K562 (cell line): ENCODE measurements at regions not wholly inside any gene's neighbourhood (a gene's known extent, or its start where the extent isn't known, plus 50 kb on each side); places are given as distances from the start of the nearest gene placed in this dataset.

Experiments used
- ATAC-seq: fragments of 200-7000 bp; cut with Tn5 transposase; 3 replicates; pipeline ENCODE4 v1.9.1; 2020; ENCODE audit warnings: moderate library complexity
- BruUV-seq: library from RNA; stranded (reverse); fragments of 400-500 nt; replicated peaks from 2 replicates; lab custom pipeline; 2021; lab: Mats Ljungman, UMichigan
- CTCF ChIA-PET: fragments of 300-600 bp; formaldehyde crosslinking; extraction: SDS; loops from one replicate; lab custom pipeline; 2021; ENCODE audit warnings: low intra/inter-chr PET ratio; lab: Yijun Ruan, JAX
- POLR2A ChIA-PET: fragments of 300-600, 350-650 bp; sonication (Branson Sonifier 250); formaldehyde crosslinking; extraction: SDS; loops from one replicate; lab custom pipeline; 2021; ENCODE audit warnings: antibody characterized with exemption, inconsistent platforms; lab: Yijun Ruan, JAX
- DNase-seq, 4 experiments: peaks; one replicate each; pipeline versions ENCODE4 v3.0.0 to v3.0.0-alpha.2; 2011 to 2018; ENCODE audit warnings: low spot score in 3 of 4, mixed read lengths in 3 of 4; ENCODE audit errors: extremely low read depth in 1 of 4
- FAIRE-seq: peaks from 2 replicates; lab custom pipeline; 2011; peaks lifted over from hg19 to GRCh38; lab: Jason Lieb, UNC
- H2AFZ ChIP-seq: 2 replicates; pipeline ENCODE4 v1.6.0; 2011; ENCODE audit warnings: low read depth, low read length, control low read depth, inconsistent platforms
- H3K27ac ChIP-seq: fragments of 200-600 bp; 3 replicates; pipeline ENCODE4 v1.8.0; 2011; ENCODE audit warnings: low read depth, mild to moderate bottlenecking, control low read depth, inconsistent platforms, low read length, moderate library complexity, mixed read lengths; ENCODE audit errors: extremely low read depth
- H3K27me3 ChIP-seq, 2 experiments: fragments of 300-600 bp in 1 of 2; 2 replicates in 1 of 2; 3 replicates in 1 of 2; pipeline versions ENCODE4 v1.6.0 to v1.8.0; 2011; ENCODE audit warnings: inconsistent platforms in 2 of 2, low read length in 2 of 2, mild to moderate bottlenecking in 1 of 2, mixed read lengths in 1 of 2, moderate library complexity in 1 of 2; ENCODE audit not compliant: control insufficient read depth in 2 of 2, insufficient read depth in 2 of 2
- H3K36me3 ChIP-seq: fragments of 300-600 bp; 3 replicates; pipeline ENCODE4 v1.8.0; 2011; ENCODE audit warnings: mild to moderate bottlenecking, low read length, inconsistent platforms; ENCODE audit not compliant: control insufficient read depth, insufficient read depth
- H3K4me1 ChIP-seq, 2 experiments: fragments of 200-600 bp in 1 of 2; replicated peaks in 1 of 2; 2 replicates in 1 of 2; 3 replicates in 1 of 2; pipeline versions ENCODE4 v1.5.1 to v1.8.0; 2011; ENCODE audit warnings: inconsistent platforms in 2 of 2, low read length in 2 of 2, mild to moderate bottlenecking in 1 of 2, mixed read lengths in 1 of 2, moderate library complexity in 1 of 2; ENCODE audit not compliant: control insufficient read depth in 2 of 2, insufficient read depth in 2 of 2
- H3K4me2 ChIP-seq: 2 replicates; pipeline ENCODE4 v1.6.1; 2011; ENCODE audit warnings: low read length, control low read depth, inconsistent platforms, mixed read lengths; ENCODE audit not compliant: insufficient read depth
- H3K4me3 ChIP-seq: fragments of 200-600 bp; sonication (generic), shearing (Covaris generic); 2 replicates; pipeline ENCODE4 v1.5.1; 2016; ENCODE audit warnings: control low read depth, inconsistent platforms
- H3K79me2 ChIP-seq: fragments of 200-600 bp; 3 replicates; pipeline ENCODE4 v1.8.0; 2011; ENCODE audit warnings: low read length, inconsistent platforms; ENCODE audit not compliant: control insufficient read depth, insufficient read depth
- H3K9ac ChIP-seq, 2 experiments: 2 replicates each; pipeline versions ENCODE4 v1.6.0 to v1.6.1; 2011; ENCODE audit warnings: low read depth in 2 of 2, low read length in 2 of 2, control low read depth in 1 of 2, inconsistent platforms in 1 of 2, mild to moderate bottlenecking in 1 of 2, mixed read lengths in 1 of 2; ENCODE audit not compliant: insufficient read depth in 1 of 2
- H3K9me1 ChIP-seq: one replicate; pipeline ENCODE4 v1.6.0; 2011; ENCODE audit warnings: inconsistent platforms, mild to moderate bottlenecking, low read length, moderate library complexity; ENCODE audit not compliant: control insufficient read depth, insufficient read depth
- H3K9me3 ChIP-seq: replicated peaks from 2 replicates; pipeline ENCODE4 v1.5.1; 2011; ENCODE audit warnings: low read depth, low read length, inconsistent platforms; ENCODE audit not compliant: control insufficient read depth, insufficient read depth
- H4K20me1 ChIP-seq: replicated peaks from 2 replicates; pipeline ENCODE4 v1.6.1; 2011; ENCODE audit warnings: low read length, inconsistent platforms, mixed read lengths; ENCODE audit not compliant: control insufficient read depth, insufficient read depth
- BCOR ChIP-seq: fragments of 450-650 bp; IDR thresholded peaks from 2 replicates; pipeline ENCODE4 v1.6.1; 2016
- BDP1 ChIP-seq: IDR thresholded peaks from 3 replicates; pipeline ENCODE4 v1.6.1; 2011; ENCODE audit not compliant: insufficient read length, insufficient read depth
- FOXK1 ChIP-seq: sonication (generic); formaldehyde crosslinking; IDR thresholded peaks from 2 replicates; pipeline ENCODE4 v1.8.0; 2022; ENCODE audit warnings: missing genetic modification reagents, mild to moderate bottlenecking, borderline replicate concordance
- HOXB6 ChIP-seq: fragments of 250-450 bp; sonication (Bioruptor Pico); IDR thresholded peaks from 2 replicates; pipeline ENCODE4 v1.5.1; 2022; ENCODE audit warnings: mild to moderate bottlenecking, borderline replicate concordance
- IFI16 ChIP-seq: fragments of 250-450 bp; sonication (Bioruptor Pico); IDR thresholded peaks from 2 replicates; pipeline ENCODE4 v2.1.2; 2022; ENCODE audit warnings: mild to moderate bottlenecking, inconsistent platforms
- KDM2B ChIP-seq: fragments of 250-450 bp; sonication (Bioruptor Pico); IDR thresholded peaks from 2 replicates; pipeline ENCODE4 v1.8.0; 2021; ENCODE audit warnings: mild to moderate bottlenecking, moderate library complexity
- KDM5B ChIP-seq: fragments of 200-600 bp; sonication (generic); IDR thresholded peaks from 2 replicates; pipeline ENCODE4 v1.6.1; 2012; ENCODE audit warnings: low read depth, mild to moderate bottlenecking, moderate library complexity, low read length, control low read depth, inconsistent platforms; ENCODE audit not compliant: insufficient replicate concordance
- MAFF ChIP-seq: IDR thresholded peaks from 2 replicates; pipeline ENCODE4 v1.6.1; 2012; ENCODE audit warnings: low read length, improper control_type of control experiment
- MCM3 ChIP-seq: fragments of 450-650 bp; IDR thresholded peaks from 2 replicates; pipeline ENCODE4 v1.6.1; 2016
- MTA3 ChIP-seq: fragments of 450-650 bp; formaldehyde crosslinking; IDR thresholded peaks from 2 replicates; pipeline ENCODE4 v1.6.1; 2017; ENCODE audit warnings: mild to moderate bottlenecking, borderline replicate concordance
- MXD1 ChIP-seq: fragments of 250-450 bp; sonication (Bioruptor Pico); IDR thresholded peaks from 2 replicates; pipeline ENCODE4 v1.8.0; 2021; ENCODE audit warnings: borderline replicate concordance, mild to moderate bottlenecking, moderate library complexity; ENCODE audit not compliant: poor library complexity, severe bottlenecking
- NR2C1 ChIP-seq, 2 experiments: fragments of 450-650 bp; IDR thresholded peaks; 2 replicates each; pipeline ENCODE4 v1.6.1; 2017; ENCODE audit warnings: mild to moderate bottlenecking in 2 of 2, antibody characterized with exemption in 1 of 2, inconsistent platforms in 1 of 2, missing compliant biosample characterization in 1 of 2, missing genetic modification characterization in 1 of 2
- SP1 ChIP-seq: sonication (generic); formaldehyde crosslinking; IDR thresholded peaks from 2 replicates; pipeline ENCODE4 v1.8.1; 2022; ENCODE audit warnings: mild to moderate bottlenecking, missing genetic modification reagents
- USF1 ChIP-seq: sonication (generic); formaldehyde crosslinking; IDR thresholded peaks from 2 replicates; pipeline ENCODE4 v1.9.0; 2022; ENCODE audit warnings: mild to moderate bottlenecking, missing genetic modification reagents
- ZBED1 ChIP-seq: IDR thresholded peaks from 2 replicates; pipeline ENCODE4 v1.6.1; 2014
- ZKSCAN1 ChIP-seq: fragments of 150-350 bp; IDR thresholded peaks from 2 replicates; pipeline ENCODE4 v1.6.1; 2016; ENCODE audit warnings: low read depth, low read length
- ZNF324 ChIP-seq: fragments of 250-450 bp; sonication (Bioruptor Pico); IDR thresholded peaks from 2 replicates; pipeline ENCODE4 v1.4.0; 2020; ENCODE audit warnings: mild to moderate bottlenecking
- WGBS: fragments of 100-300 bp; shearing (Covaris generic); methylation state at CpG from one replicate; pipeline ENCODE4 v1.1.6; 2016; ENCODE audit warnings: low coverage, mixed read lengths; ENCODE audit not compliant: insufficient coverage; ENCODE audit errors: missing lambda C conversion rate; 5-methylcytosine and 5-hydroxymethylcytosine counted together
- in situ Hi-C: fragments of 300-500 bp; cut with MboI; formaldehyde crosslinking; loops from 4 replicates; pipeline ENCODE4 v1.15.0; 2018; ENCODE audit warnings: inconsistent platforms, mixed read lengths
- intact Hi-C: fragments of 100-400 bp; cut with micrococcal nuclease; formaldehyde crosslinking; loops from 2 replicates; pipeline ENCODE4 v1.14.2; 2022

- TF ChIP-seq HOXB6 = no peak
- no peak for TF ChIP-seq BDP1
- no peak for TF ChIP-seq USF1 (CRISPR knock-in tag)
- TF ChIP-seq FOXK1 (CRISPR knock-in tag) = no peak
- no peak for TF ChIP-seq MTA3
- TF ChIP-seq ZKSCAN1 = no peak
- TF ChIP-seq MXD1 (CRISPR knock-in tag) = no peak
- TF ChIP-seq NR2C1 (IDR thresholded peaks at IDR 0.05) = no peak
- TF ChIP-seq NR2C1 (tag; IDR thresholded peaks at IDR 0.05) = no peak
- TF ChIP-seq KDM5B = no peak
- TF ChIP-seq, all 486 proteins: peak for 0
These were observed 146.8 kb upstream of the SOX9 start (continued) for GRCh38 chr17:71974051-71974450.

- no peak for DNase-seq
These were observed 145.5 kb upstream of the SOX9 start for GRCh38 chr17:71975331-71975801.

More at GRCh38 chr17:71975331-71975801, 145.5 kb upstream of the SOX9 start:
- WGBS = 0% methylated on average over 13 of the region's 13 CpGs
- intact Hi-C loops (no loop called here), in situ Hi-C loops (no loop called here)
- H3K27ac ChIP-seq = no peak overlapping the region
- no peak overlapping the region for H3K4me3 ChIP-seq
- H4K20me1 ChIP-seq = no peaks in the 10 kb centered on the region
- no peaks in the 10 kb centered on the region for H3K9me3 ChIP-seq
- no peak overlapping the region for H3K4me2 ChIP-seq
- ATAC-seq (no peak), FAIRE-seq (no peak)
- no peaks in the 10 kb centered on the region for H3K36me3 ChIP-seq
- no peaks in the 10 kb centered on the region for H3K4me1 ChIP-seq
- H2AFZ ChIP-seq = no peak overlapping the region
- H3K79me2 ChIP-seq = no peaks in the 10 kb centered on the region
- POLR2A ChIA-PET = no interaction called here
- no peaks in the 10 kb centered on the region for H3K27me3 ChIP-seq
- TF ChIP-seq IFI16 (CRISPR knock-in tag) = no peak
- TF ChIP-seq MCM3 = no peak
- TF ChIP-seq KDM2B = no peak
- no peak for TF ChIP-seq MAFF
- TF ChIP-seq SP1 (CRISPR knock-in tag) = no peak
- TF ChIP-seq ZBED1 = no peak
- no peak for TF ChIP-seq HOXB6
- TF ChIP-seq BCOR = no peak
- TF ChIP-seq ZNF324 (CRISPR knock-in tag) = no peak
- no peak overlapping the region for H3K9ac ChIP-seq
- H3K9me1 ChIP-seq = no peaks in the 10 kb centered on the region
- CTCF ChIA-PET = no interaction called here
- BruUV-seq = no TSS peak
